MG63 (cell line): ENCODE measurements at regions not wholly inside any gene's neighbourhood (a gene's known extent, or its start where the extent isn't known, plus 50 kb on each side); places are given as distances from the start of the nearest gene placed in this dataset.

Experiments used
- DNase-seq: peaks from one replicate; pipeline ENCODE4 v3.0.0-alpha.2; 2020
- H3K27me3 ChIP-seq: fragments of 250-450 bp; sonication (Bioruptor Pico); 2 replicates; pipeline ENCODE4 v1.5.1; 2020; ENCODE audit warnings: mild to moderate bottlenecking, moderate library complexity
- H3K36me3 ChIP-seq: fragments of 250-450 bp; sonication (Bioruptor Pico); 2 replicates; pipeline ENCODE4 v1.5.1; 2020; ENCODE audit warnings: mild to moderate bottlenecking, moderate library complexity
- H3K4me3 ChIP-seq: fragments of 250-450 bp; sonication (Bioruptor Pico); 2 replicates; pipeline ENCODE4 v1.5.1; 2020; ENCODE audit warnings: mild to moderate bottlenecking, moderate library complexity
- H3K9me3 ChIP-seq: fragments of 250-450 bp; sonication (Bioruptor Pico); 2 replicates; pipeline ENCODE4 v1.5.1; 2020; ENCODE audit warnings: mild to moderate bottlenecking, moderate library complexity

- no peak for DNase-seq
- 0 out of 2 replicates have a peak, but pooled peaks cover 2% of the 10 kb centered on the region for H3K9me3 ChIP-seq
- peaks cover 38% of the 10 kb centered on the region for H3K27me3 ChIP-seq
- no peak overlapping the region for H3K4me3 ChIP-seq
- H3K36me3 ChIP-seq: no peaks in the 10 kb centered on the region
Observed at GRCh38 chr16:86892509-86892908, 314.2 kb downstream of the FOXL1 start.

GRCh38 chr16:86893506-86893905, 315.2 kb downstream of the FOXL1 start:
- no peak overlapping the region for H3K4me3 ChIP-seq
- 0 out of 2 replicates have a peak, but pooled peaks cover 2% of the 10 kb centered on the region for H3K9me3 ChIP-seq
- H3K36me3 ChIP-seq: no peaks in the 10 kb centered on the region
- H3K27me3 ChIP-seq: peaks cover 32% of the 10 kb centered on the region
- no peak for DNase-seq

- 0 out of 2 replicates have a peak, but pooled peaks cover 2% of the 10 kb centered on the region for H3K9me3 ChIP-seq
- DNase-seq: no peak
- no peak overlapping the region for H3K4me3 ChIP-seq
- no peaks in the 10 kb centered on the region for H3K36me3 ChIP-seq
- H3K27me3 ChIP-seq: peaks cover 27% of the 10 kb centered on the region
Observed at GRCh38 chr16:86894029-86894567, 315.7 kb downstream of the FOXL1 start.

GRCh38 chr16:86894925-86895324, 316.6 kb downstream of the FOXL1 start:
- Histone ChIP-seq H3K27me3 (peaks cover 27% of the 10 kb centered on the region), H3K36me3 (no peaks in the 10 kb centered on the region), H3K9me3 (no peaks in the 10 kb centered on the region), H3K4me3 (no peak overlapping the region)
- no peak for DNase-seq

- DNase-seq: no peak
- H3K27me3 ChIP-seq: peaks cover 27% of the 10 kb centered on the region
- H3K36me3 ChIP-seq: no peaks in the 10 kb centered on the region
- no peak overlapping the region for H3K4me3 ChIP-seq
- H3K9me3 ChIP-seq: no peaks in the 10 kb centered on the region
Observed at GRCh38 chr16:86895606-86896005, 317.3 kb downstream of the FOXL1 start.

- DNase-seq: no peak
- H3K4me3 ChIP-seq: no peak overlapping the region
- no peaks in the 10 kb centered on the region for H3K36me3 ChIP-seq
- H3K27me3 ChIP-seq: peaks cover 25% of the 10 kb centered on the region
- no peaks in the 10 kb centered on the region for H3K9me3 ChIP-seq
Observed at GRCh38 chr16:86896976-86897375, 318.6 kb downstream of the FOXL1 start.

- no peak for DNase-seq
- Histone ChIP-seq H3K9me3 (no peaks in the 10 kb centered on the region), H3K36me3 (no peaks in the 10 kb centered on the region)
Observed at GRCh38 chr16:86897486-86897885, 319.1 kb downstream of the FOXL1 start.

GRCh38 chr16:86898386-86898785, 320.0 kb downstream of the FOXL1 start:
- no peak for DNase-seq
- Histone ChIP-seq H3K9me3 (no peaks in the 10 kb centered on the region), H3K4me3 (no peak overlapping the region), H3K27me3 (peaks cover 13% of the 10 kb centered on the region), H3K36me3 (no peaks in the 10 kb centered on the region)

More at GRCh38 chr16:86897486-86897885, 319.1 kb downstream of the FOXL1 start:
- Histone ChIP-seq H3K4me3 (no peak overlapping the region), H3K27me3 (peaks cover 22% of the 10 kb centered on the region)

GRCh38 chr16:86899151-86899550, 320.8 kb downstream of the FOXL1 start:
- no peaks in the 10 kb centered on the region for H3K9me3 ChIP-seq
- no peak for DNase-seq
- H3K27me3 ChIP-seq: peaks cover 7% of the 10 kb centered on the region; the same call in 1 of the 2 replicates
- no peaks in the 10 kb centered on the region for H3K36me3 ChIP-seq
- H3K4me3 ChIP-seq: no peak overlapping the region

GRCh38 chr16:86899757-86900156, 321.4 kb downstream of the FOXL1 start:
- H3K9me3 ChIP-seq: no peaks in the 10 kb centered on the region
- no peak for DNase-seq
- H3K27me3 ChIP-seq: peaks cover 2% of the 10 kb centered on the region; the same call in 1 of the 2 replicates
- H3K36me3 ChIP-seq: no peaks in the 10 kb centered on the region
- no peak overlapping the region for H3K4me3 ChIP-seq

GRCh38 chr16:86901483-86901882, 323.1 kb downstream of the FOXL1 start:
- no peaks in the 10 kb centered on the region for H3K36me3 ChIP-seq
- no peak overlapping the region for H3K4me3 ChIP-seq
- no peaks in the 10 kb centered on the region for H3K27me3 ChIP-seq
- H3K9me3 ChIP-seq: no peaks in the 10 kb centered on the region
- no peak for DNase-seq

GRCh38 chr16:86902656-86903001, 324.3 kb downstream of the FOXL1 start:
- H3K9me3 ChIP-seq: no peaks in the 10 kb centered on the region
- no peak for DNase-seq
- no peaks in the 10 kb centered on the region for H3K27me3 ChIP-seq
- H3K36me3 ChIP-seq: no peaks in the 10 kb centered on the region
- no peak overlapping the region for H3K4me3 ChIP-seq

GRCh38 chr16:86903068-86903467, 324.7 kb downstream of the FOXL1 start:
- Histone ChIP-seq H3K9me3 (no peaks in the 10 kb centered on the region), H3K27me3 (no peaks in the 10 kb centered on the region), H3K4me3 (no peak overlapping the region), H3K36me3 (no peaks in the 10 kb centered on the region)
- DNase-seq: no peak

- H3K9me3 ChIP-seq: no peaks in the 10 kb centered on the region
- no peaks in the 10 kb centered on the region for H3K27me3 ChIP-seq
- no peak overlapping the region for H3K4me3 ChIP-seq
- DNase-seq: no peak
- no peaks in the 10 kb centered on the region for H3K36me3 ChIP-seq
Observed at GRCh38 chr16:86905302-86905701, 327.0 kb downstream of the FOXL1 start.

GRCh38 chr16:86906623-86907022, 328.3 kb downstream of the FOXL1 start:
- no peak overlapping the region for H3K4me3 ChIP-seq
- H3K9me3 ChIP-seq: no peaks in the 10 kb centered on the region
- no peak for DNase-seq
- no peaks in the 10 kb centered on the region for H3K27me3 ChIP-seq
- H3K36me3 ChIP-seq: no peaks in the 10 kb centered on the region

- Histone ChIP-seq H3K4me3 (no peak overlapping the region), H3K9me3 (no peaks in the 10 kb centered on the region), H3K27me3 (no peaks in the 10 kb centered on the region), H3K36me3 (no peaks in the 10 kb centered on the region)
- no peak for DNase-seq
Observed at GRCh38 chr16:86909359-86910160, 331.2 kb downstream of the FOXL1 start.

- Histone ChIP-seq H3K9me3 (no peaks in the 10 kb centered on the region), H3K36me3 (no peaks in the 10 kb centered on the region), H3K27me3 (no peaks in the 10 kb centered on the region), H3K4me3 (no peak overlapping the region)
- no peak for DNase-seq
Observed at GRCh38 chr16:86910161-86910769, 331.9 kb downstream of the FOXL1 start.
